Trophoblast cell (in vitro differentiated cells and primary cell): ENCODE measurements at regions not wholly inside any gene's neighbourhood (a gene's known extent, or its start where the extent isn't known, plus 50 kb on each side); places are given as distances from the start of the nearest gene placed in this dataset.

ENCODE experiments used
- DNase-seq, 2 donors: peaks; one replicate each; pipeline ENCODE4 v3.0.0-alpha.2; 2016
- H2AFZ ChIP-seq: 2 replicates; pipeline ENCODE4 v1.6.1; 2013; ENCODE audit warnings: low read length, moderate library complexity, mild to moderate bottlenecking; ENCODE audit not compliant: insufficient read depth, poor library complexity
- H2AK5ac ChIP-seq: 2 replicates; pipeline ENCODE4 v1.6.1; 2013; ENCODE audit warnings: mild to moderate bottlenecking, low read length
- H2BK120ac ChIP-seq: 2 replicates; pipeline ENCODE4 v1.6.1; 2013; ENCODE audit warnings: low read length, mild to moderate bottlenecking, moderate library complexity; ENCODE audit not compliant: insufficient read depth, poor library complexity
- H2BK12ac ChIP-seq: 2 replicates; pipeline ENCODE4 v1.6.1; 2013; ENCODE audit warnings: mild to moderate bottlenecking, low read length, moderate library complexity
- H2BK5ac ChIP-seq: 2 replicates; pipeline ENCODE4 v1.6.1; 2013; ENCODE audit warnings: low read length, low read depth, moderate library complexity, mild to moderate bottlenecking; ENCODE audit not compliant: poor library complexity
- H3K14ac ChIP-seq: 2 replicates; pipeline ENCODE4 v1.6.1; 2013; ENCODE audit warnings: mild to moderate bottlenecking, low read length
- H3K18ac ChIP-seq: 2 replicates; pipeline ENCODE4 v1.6.1; 2013; ENCODE audit warnings: mild to moderate bottlenecking, low read length
- H3K23ac ChIP-seq: 2 replicates; pipeline ENCODE4 v1.6.1; 2013; ENCODE audit warnings: low read length
- H3K27ac ChIP-seq: 2 replicates; pipeline ENCODE4 v1.5.1; 2013; ENCODE audit warnings: low read depth, mild to moderate bottlenecking, inconsistent platforms, low read length, moderate library complexity
- H3K27me3 ChIP-seq: 2 replicates; pipeline ENCODE4 v1.6.1; 2013; ENCODE audit warnings: inconsistent platforms, mild to moderate bottlenecking, low read length, moderate library complexity; ENCODE audit not compliant: insufficient read depth
- H3K36me3 ChIP-seq, 2 experiments: 1 replicate in 1 of 2; 2 replicates in 1 of 2; pipeline ENCODE4 v1.6.1; 2013; ENCODE audit warnings: low read length in 2 of 2, mild to moderate bottlenecking in 2 of 2, moderate library complexity in 1 of 2; ENCODE audit not compliant: insufficient read depth in 2 of 2, control insufficient read depth in 1 of 2
- H3K4ac ChIP-seq: 2 replicates; pipeline ENCODE4 v1.6.1; 2013; ENCODE audit warnings: low read depth, mild to moderate bottlenecking, low read length, moderate library complexity
- H3K4me1 ChIP-seq, 2 experiments: 1 replicate in 1 of 2; 2 replicates in 1 of 2; pipeline ENCODE4 v1.6.1; 2013; ENCODE audit warnings: low read length in 2 of 2, mild to moderate bottlenecking in 2 of 2, moderate library complexity in 1 of 2; ENCODE audit not compliant: insufficient read depth in 2 of 2, control insufficient read depth in 1 of 2
- H3K4me2 ChIP-seq: 2 replicates; pipeline ENCODE4 v1.6.1; 2013; ENCODE audit warnings: inconsistent platforms, mild to moderate bottlenecking, low read length, moderate library complexity
- H3K4me3 ChIP-seq: 2 replicates; pipeline ENCODE4 v1.5.1; 2013; ENCODE audit warnings: mild to moderate bottlenecking, low read depth, low read length, inconsistent platforms
- H3K79me1 ChIP-seq: one replicate; pipeline ENCODE4 v1.6.1; 2013; ENCODE audit warnings: low read length
- H3K79me2 ChIP-seq: 2 replicates; pipeline ENCODE4 v1.6.1; 2013; ENCODE audit warnings: low read length, mild to moderate bottlenecking; ENCODE audit not compliant: control insufficient read depth, insufficient read depth, poor library complexity
- H3K9ac ChIP-seq: 2 replicates; pipeline ENCODE4 v1.6.1; 2013; ENCODE audit warnings: mild to moderate bottlenecking, low read length
- H3K9me3 ChIP-seq: 2 replicates; pipeline ENCODE4 v1.6.1; 2013; ENCODE audit warnings: low read depth, mild to moderate bottlenecking, control low read depth, inconsistent platforms, low read length; ENCODE audit not compliant: insufficient read depth
- H4K12ac ChIP-seq: 2 replicates; pipeline ENCODE4 v1.6.1; 2013; ENCODE audit warnings: low read depth, mild to moderate bottlenecking, low read length, moderate library complexity
- H4K8ac ChIP-seq: 2 replicates; pipeline ENCODE4 v1.6.1; 2013; ENCODE audit warnings: low read depth, mild to moderate bottlenecking, low read length, moderate library complexity
- H4K91ac ChIP-seq: one replicate; pipeline ENCODE4 v1.6.1; 2013; ENCODE audit warnings: low read depth, mild to moderate bottlenecking, low read length, moderate library complexity
- WGBS: extraction: QIAGEN DNeasy Blood & Tissue Kit; methylation state at CpG from one replicate; pipeline ENCODE4 v1.1.7; 2013; ENCODE audit warnings: missing lambda C conversion rate; ENCODE audit not compliant: insufficient read length, insufficient coverage; ENCODE audit errors: extremely low coverage; 5-methylcytosine and 5-hydroxymethylcytosine counted together

DNA sequence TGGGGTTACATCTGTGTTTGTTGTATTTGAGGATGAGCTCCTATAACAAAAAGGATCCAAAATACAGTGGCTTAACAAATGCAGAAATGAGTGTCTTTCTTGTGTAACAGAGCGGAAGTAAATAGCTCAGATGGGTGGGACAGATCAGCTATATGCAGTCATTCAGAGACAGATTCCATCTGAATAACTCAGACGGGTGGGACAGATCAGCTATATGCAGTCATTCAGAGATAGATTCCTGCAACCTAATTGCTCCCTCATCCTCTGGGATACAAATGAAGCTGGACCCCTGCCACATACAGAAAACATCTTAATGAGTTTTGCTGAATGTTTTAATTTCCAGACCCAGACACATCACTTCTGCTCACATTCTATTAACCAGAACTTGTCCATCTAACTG lies 332.3 kb downstream of the BCKDHB start:
- Histone ChIP-seq H3K27me3 (no peaks in the 10 kb centered on the region), H3K9ac (no peak overlapping the region), H3K4me3 (no peak overlapping the region), H3K79me2 (no peaks in the 10 kb centered on the region), H3K4me2 (no peak overlapping the region), H3K27ac (no peak overlapping the region), H2BK120ac (no peak overlapping the region), H2AK5ac (no peak overlapping the region), H4K91ac (no peak overlapping the region), H3K18ac (no peak overlapping the region), H3K4me1 (no peaks in the 10 kb centered on the region), H3K9me3 (no peaks in the 10 kb centered on the region), H2AFZ (no peak overlapping the region), H4K8ac (no peak overlapping the region), H3K4ac (no peak overlapping the region), H3K36me3 (no peaks in the 10 kb centered on the region), H2BK5ac (no peak overlapping the region), H4K12ac (no peak overlapping the region), H3K23ac (no peak overlapping the region), H2BK12ac (no peak overlapping the region), H3K79me1 (no peaks in the 10 kb centered on the region), H3K14ac (no peak overlapping the region)
- no CpG with 5 or more reads among the region's 2 CpGs for WGBS
- DNase-seq: peak; percentile 28 to 81

DNA sequence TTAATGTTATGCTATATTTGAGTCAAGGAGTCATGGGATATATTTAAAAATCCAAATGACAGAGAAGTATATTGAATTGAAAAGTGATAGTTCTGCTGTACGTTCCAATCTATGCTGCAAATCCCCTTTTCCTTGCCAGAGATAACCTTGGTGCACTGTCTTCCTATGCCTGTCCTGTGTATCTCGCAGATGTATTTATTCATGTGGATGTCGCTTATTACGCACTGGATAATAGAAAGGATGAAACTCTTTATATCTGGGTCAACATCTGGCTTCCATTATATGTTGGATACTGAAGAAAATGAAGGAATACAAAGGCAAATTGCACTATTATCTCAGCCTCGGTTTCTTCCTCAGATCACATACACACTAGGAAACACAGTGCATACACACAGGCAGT lies 331.3 kb downstream of the BCKDHB start:
- no peak for DNase-seq
- Histone ChIP-seq H3K27ac (no peak overlapping the region), H3K4me2 (no peak overlapping the region), H3K27me3 (no peaks in the 10 kb centered on the region), H3K79me1 (no peaks in the 10 kb centered on the region), H3K4me3 (no peak overlapping the region), H4K8ac (no peak overlapping the region), H3K4me1 (no peaks in the 10 kb centered on the region), H3K4ac (no peak overlapping the region), H2BK5ac (no peak overlapping the region), H2BK120ac (no peak overlapping the region), H3K14ac (no peak overlapping the region), H2AK5ac (no peak overlapping the region), H4K91ac (no peak overlapping the region), H2BK12ac (no peak overlapping the region), H3K23ac (no peak overlapping the region), H3K9me3 (no peaks in the 10 kb centered on the region), H3K36me3 (no peaks in the 10 kb centered on the region), H2AFZ (no peak overlapping the region), H4K12ac (no peak overlapping the region), H3K79me2 (no peaks in the 10 kb centered on the region), H3K18ac (no peak overlapping the region), H3K9ac (no peak overlapping the region)
- no CpG with 5 or more reads among the region's 5 CpGs for WGBS

DNA sequence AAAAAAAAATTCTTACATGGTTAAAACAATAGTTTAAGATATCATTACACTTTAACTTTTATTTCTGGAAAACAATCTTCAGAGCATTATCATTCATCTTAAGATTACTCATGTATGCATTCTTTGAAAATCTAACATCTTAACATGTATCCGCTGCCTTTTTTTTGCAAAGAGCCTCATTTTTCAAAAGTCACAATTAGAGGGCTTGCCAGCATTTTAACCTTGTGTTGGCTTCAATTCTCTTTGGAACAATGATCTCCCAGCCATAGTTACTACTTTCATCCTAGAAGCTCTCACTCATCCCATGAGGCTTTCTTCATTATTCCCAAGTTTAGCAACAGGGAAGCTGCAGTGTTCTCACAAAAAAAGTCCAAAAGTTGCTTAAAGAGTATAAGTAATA lies 330.8 kb downstream of the BCKDHB start:
- no peak overlapping the region for H3K23ac ChIP-seq
- no peak overlapping the region for H3K14ac ChIP-seq
- WGBS: no CpG with 5 or more reads among the region's 1 CpG
- H3K27me3 ChIP-seq: no peaks in the 10 kb centered on the region
- no peak overlapping the region for H3K4me2 ChIP-seq
- DNase-seq: peak in 1 of 2 donors; percentile 30
- H3K4ac ChIP-seq: no peak overlapping the region
- H3K9me3 ChIP-seq: no peaks in the 10 kb centered on the region
- H2BK120ac ChIP-seq: no peak overlapping the region
- no peak overlapping the region for H3K9ac ChIP-seq
- H2BK12ac ChIP-seq: no peak overlapping the region
- H2BK5ac ChIP-seq: no peak overlapping the region
- H4K91ac ChIP-seq: no peak overlapping the region
- H3K27ac ChIP-seq: no peak overlapping the region
- no peaks in the 10 kb centered on the region for H3K79me1 ChIP-seq
- H4K12ac ChIP-seq: no peak overlapping the region
- no peak overlapping the region for H2AK5ac ChIP-seq
- no peaks in the 10 kb centered on the region for H3K36me3 ChIP-seq
- H3K18ac ChIP-seq: no peak overlapping the region
- H4K8ac ChIP-seq: no peak overlapping the region
- H3K4me3 ChIP-seq: no peak overlapping the region
- no peak overlapping the region for H2AFZ ChIP-seq
- H3K79me2 ChIP-seq: no peaks in the 10 kb centered on the region
- H3K4me1 ChIP-seq: no peaks in the 10 kb centered on the region

DNA sequence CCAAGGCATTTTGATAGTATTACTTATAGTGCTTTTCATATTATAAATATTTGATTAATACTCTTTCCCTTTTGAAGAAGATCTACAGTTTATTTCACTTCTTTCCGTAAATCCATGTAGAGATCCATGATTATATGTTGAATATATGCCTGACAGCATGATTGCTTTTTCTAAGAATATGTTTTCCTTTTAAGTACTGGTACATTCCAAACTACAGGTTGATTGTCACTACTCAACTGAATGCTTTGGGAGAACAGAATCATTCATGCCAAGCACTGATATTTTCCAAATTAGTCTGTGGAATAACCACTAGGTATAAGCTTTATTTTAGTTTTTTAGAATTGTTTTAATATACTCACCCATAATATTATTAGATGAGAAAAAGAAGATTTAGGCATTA lies 330.2 kb downstream of the BCKDHB start:
- no peak overlapping the region for H2AK5ac ChIP-seq
- no peaks in the 10 kb centered on the region for H3K27me3 ChIP-seq
- H3K4me3 ChIP-seq: no peak overlapping the region
- no peak overlapping the region for H3K4ac ChIP-seq
- no peak overlapping the region for H2BK120ac ChIP-seq
- H4K12ac ChIP-seq: no peak overlapping the region
- DNase-seq: no peak
- H3K79me1 ChIP-seq: no peaks in the 10 kb centered on the region
- no peaks in the 10 kb centered on the region for H3K4me1 ChIP-seq
- H3K18ac ChIP-seq: no peak overlapping the region
- H4K8ac ChIP-seq: no peak overlapping the region
- H3K79me2 ChIP-seq: no peaks in the 10 kb centered on the region
- no peaks in the 10 kb centered on the region for H3K9me3 ChIP-seq
- H3K36me3 ChIP-seq: no peaks in the 10 kb centered on the region
- no peak overlapping the region for H2BK5ac ChIP-seq
- no peak overlapping the region for H4K91ac ChIP-seq
- H3K9ac ChIP-seq: no peak overlapping the region
- no CpG with 5 or more reads among the region's 1 CpG for WGBS
- no peak overlapping the region for H2AFZ ChIP-seq
- H3K23ac ChIP-seq: no peak overlapping the region
- no peak overlapping the region for H3K14ac ChIP-seq
- H2BK12ac ChIP-seq: no peak overlapping the region
- H3K4me2 ChIP-seq: no peak overlapping the region
- H3K27ac ChIP-seq: no peak overlapping the region
